Mucosa of descending colon (tissue), 3 donors: ENCODE measurements at regions not wholly inside any gene's neighbourhood (a gene's known extent, or its start where the extent isn't known, plus 50 kb on each side); places are given as distances from the start of the nearest gene placed in this dataset.

Experiments used
- ATAC-seq: fragments of 200-7000 bp; cut with Tn5 transposase; one replicate; pipeline ENCODE4 v1.9.1; 2020; ENCODE audit warnings: mild to moderate bottlenecking, moderate library complexity
- DNase-seq, 3 donors: peaks; one replicate each; pipeline ENCODE4 v3.0.0-alpha.2; 2020
- H3K36me3 ChIP-seq: fragments of 200-600 bp; one replicate; pipeline ENCODE4 v1.8.0; 2021; ENCODE audit warnings: low read depth, mild to moderate bottlenecking
- H3K4me1 ChIP-seq: fragments of 200-600 bp; one replicate; pipeline ENCODE4 v1.8.0; 2021; ENCODE audit warnings: low read depth, mild to moderate bottlenecking
- H3K4me3 ChIP-seq: fragments of 200-600 bp; one replicate; pipeline ENCODE4 v1.8.0; 2021; ENCODE audit warnings: mild to moderate bottlenecking
- H3K9me3 ChIP-seq: fragments of 200-600 bp; one replicate; pipeline ENCODE4 v1.8.0; 2021; ENCODE audit warnings: mild to moderate bottlenecking
- CTCF ChIP-seq: fragments of 200-600 bp; IDR thresholded peaks from one replicate; pipeline ENCODE4 v1.8.0; 2022; ENCODE audit warnings: antibody characterized with exemption, mild to moderate bottlenecking
- intact Hi-C, 2 donors: fragments of 100-400 bp; cut with DNase I in 1 of 2; cut with micrococcal nuclease in 1 of 2; formaldehyde crosslinking; loops; one replicate each; pipeline versions ENCODE4 v1.11.0 to v1.11.1; 2022; cut with DNase I, micrococcal nuclease
- donor health status: DM: no; HTN: no; CAD: no; lungs with moderate emphysema.
- donor health status: DM: no; HTN: no; CAD: no.
- donor health status: DM: no; HTN: yes; CAD: no.

- no peak overlapping the region for H3K4me3 ChIP-seq
- no peaks in the 10 kb centered on the region for H3K36me3 ChIP-seq
- ATAC-seq (no peak), DNase-seq (no peak)
- intact Hi-C loops = loop anchor here in 1 of 2 donors (10.0 kb wide), 1 partner anchor 652 kb away; no protein-coding TSS in a partner anchor
- H3K9me3 ChIP-seq = no peaks in the 10 kb centered on the region
- no peaks in the 10 kb centered on the region for H3K4me1 ChIP-seq
- no peak for TF ChIP-seq CTCF
Observed at GRCh38 chr21:35396655-35397054, 347.6 kb upstream of the RUNX1 start.

- no peak overlapping the region for H3K4me3 ChIP-seq
- ATAC-seq = no peak
- H3K9me3 ChIP-seq = no peaks in the 10 kb centered on the region
- no peak for TF ChIP-seq CTCF
- intact Hi-C loops = loop anchor here in 1 of 2 donors (10.0 kb wide), 1 partner anchor 651 kb away; no protein-coding TSS in a partner anchor
- no peaks in the 10 kb centered on the region for H3K36me3 ChIP-seq
- H3K4me1 ChIP-seq = no peaks in the 10 kb centered on the region
- no peak for DNase-seq
Observed at GRCh38 chr21:35395728-35396127, 346.6 kb upstream of the RUNX1 start.

DNA sequence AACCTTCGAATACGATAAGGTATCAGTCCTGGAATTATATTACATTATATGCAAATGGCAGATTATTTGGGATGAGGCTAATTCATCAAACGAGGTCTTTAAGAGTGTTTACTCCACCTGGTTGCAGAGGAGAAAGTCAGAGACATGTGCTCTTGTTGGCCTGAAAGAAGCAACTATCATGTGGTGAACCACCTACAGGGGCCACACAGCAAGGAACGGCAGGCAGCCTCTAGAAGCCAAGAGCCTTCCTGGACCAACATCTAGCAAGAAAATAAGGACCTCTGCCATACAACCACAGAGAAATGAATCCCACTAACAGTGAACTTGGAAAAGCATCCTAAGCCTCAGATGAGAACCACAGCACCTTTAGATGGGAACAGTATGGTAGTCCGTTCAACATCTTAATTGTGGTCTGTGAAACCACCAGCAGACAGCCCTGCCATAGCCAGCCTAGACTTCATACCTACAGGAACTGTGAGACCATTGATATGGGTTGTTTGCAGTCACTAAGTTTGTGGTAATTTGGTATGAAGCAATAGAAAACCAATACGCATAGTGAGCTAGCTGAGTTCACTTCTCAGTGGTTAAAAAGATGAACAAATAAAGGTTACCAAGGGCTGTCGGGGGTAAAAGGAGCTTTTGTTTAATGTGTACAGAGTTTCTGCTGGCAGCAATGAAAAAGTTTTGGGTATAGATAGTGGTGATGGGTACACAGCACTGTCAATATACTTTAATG is 345.7 kb upstream of the RUNX1 start:
- Histone ChIP-seq H3K4me3 (no peak overlapping the region), H3K4me1 (no peaks in the 10 kb centered on the region), H3K36me3 (no peaks in the 10 kb centered on the region), H3K9me3 (no peaks in the 10 kb centered on the region)
- TF ChIP-seq CTCF = no peak
- no peak for ATAC-seq
- DNase-seq = no peak
- intact Hi-C loops = loop anchor here in 1 of 2 donors (10.0 kb wide), 1 partner anchor 650 kb away; no protein-coding TSS in a partner anchor

DNA sequence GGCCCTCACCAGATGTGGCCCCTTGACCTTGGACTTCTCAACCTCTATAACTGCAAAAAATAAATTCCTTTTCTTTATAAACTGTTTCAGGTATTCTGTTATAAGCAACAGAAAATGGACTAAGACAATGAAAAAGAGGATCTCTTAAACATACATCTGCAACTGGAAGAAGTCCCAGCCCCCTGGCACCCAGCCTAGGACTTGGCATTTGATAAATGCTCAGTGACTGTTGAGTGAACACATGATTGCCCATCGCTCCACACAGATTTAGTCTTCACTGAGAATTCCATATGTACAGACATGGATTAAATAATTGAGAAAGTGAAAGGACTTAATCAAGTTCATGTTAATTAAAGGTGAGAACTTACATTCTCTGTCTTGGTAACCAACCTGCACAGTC is 344.9 kb upstream of the RUNX1 start:
- H3K4me3 ChIP-seq = no peak overlapping the region
- DNase-seq = no peak
- no peaks in the 10 kb centered on the region for H3K4me1 ChIP-seq
- ATAC-seq = no peak
- TF ChIP-seq CTCF = no peak
- no peaks in the 10 kb centered on the region for H3K36me3 ChIP-seq
- no peaks in the 10 kb centered on the region for H3K9me3 ChIP-seq
- intact Hi-C loops = loop anchor here in 1 of 2 donors (10.0 kb wide), 1 partner anchor 649 kb away; no protein-coding TSS in a partner anchor

DNA sequence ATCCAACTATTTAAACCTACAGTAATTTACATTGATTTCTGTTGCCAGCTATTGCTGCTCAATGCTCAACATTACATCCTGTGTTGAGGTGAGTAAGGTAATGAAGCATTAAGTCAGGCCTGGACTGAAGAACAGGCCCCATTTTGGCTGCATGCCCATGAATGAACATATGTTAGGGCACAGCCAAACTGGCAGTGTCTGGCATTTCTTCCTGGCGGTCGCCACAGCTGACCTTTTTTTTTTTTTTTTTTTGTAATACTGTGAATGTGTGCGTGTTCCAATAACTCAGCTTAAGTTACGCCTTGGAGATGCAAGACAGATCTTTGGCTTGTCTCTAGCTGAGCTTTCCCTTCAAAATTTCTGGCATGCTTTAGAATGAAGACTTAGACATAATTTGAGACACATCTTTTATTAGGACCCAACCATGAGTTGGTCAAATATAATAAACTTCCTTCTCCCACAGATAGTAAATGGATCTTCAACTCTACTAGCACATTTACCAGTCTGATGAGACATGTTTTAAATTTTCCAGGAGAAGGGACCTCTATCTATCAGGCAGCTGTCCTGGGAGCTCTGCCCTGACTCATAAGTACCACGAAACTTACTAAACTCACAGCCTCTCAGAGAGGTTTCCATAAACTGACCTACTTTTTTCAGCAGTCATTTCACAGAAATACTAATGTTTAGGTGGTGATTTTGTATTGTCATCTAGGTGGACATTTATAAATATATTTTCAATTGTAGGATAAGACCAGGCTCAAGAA is 341.1 kb upstream of the RUNX1 start:
- intact Hi-C loops = loop anchor here in 1 of 2 donors (10.0 kb wide), 1 partner anchor 645 kb away; no protein-coding TSS in a partner anchor
- ATAC-seq (no peak), DNase-seq (no peak)
- no peak for TF ChIP-seq CTCF
- Histone ChIP-seq H3K36me3 (no peaks in the 10 kb centered on the region), H3K4me3 (no peak overlapping the region), H3K4me1 (no peaks in the 10 kb centered on the region), H3K9me3 (no peaks in the 10 kb centered on the region)
